AG09309 (cell line): ENCODE measurements at regions not wholly inside any gene's neighbourhood (a gene's known extent, or its start where the extent isn't known, plus 50 kb on each side); places are given as distances from the start of the nearest gene placed in this dataset.

Experiments
- DNase-seq: peaks from one replicate; pipeline ENCODE4 v3.0.0-alpha.2; 2010; ENCODE audit warnings: low read depth
- H3K4me3 ChIP-seq: 2 replicates; pipeline ENCODE4 v1.5.1; 2011; ENCODE audit warnings: mild to moderate bottlenecking, low read depth, low read length, moderate library complexity; ENCODE audit not compliant: control insufficient read depth
- CTCF ChIP-seq: IDR thresholded peaks from 2 replicates; pipeline ENCODE4 v1.5.1; 2011; ENCODE audit warnings: mild to moderate bottlenecking, low read depth, low read length, inconsistent platforms; ENCODE audit not compliant: insufficient read depth, control insufficient read depth; ENCODE audit errors: missing control alignments

- H3K4me3 ChIP-seq = no peak overlapping the region
- TF ChIP-seq CTCF = no peak
- no peak for DNase-seq
These were observed 460.6 kb upstream of the ALCAM start for GRCh38 chr3:104906001-104906639.

GRCh38 chr3:104907507-104907906 is 459.2 kb upstream of the ALCAM start:
- no peak overlapping the region for H3K4me3 ChIP-seq
- DNase-seq = peak; percentile 50
- no peak for TF ChIP-seq CTCF

GRCh38 chr3:104908761-104909160 is 457.9 kb upstream of the ALCAM start:
- no peak overlapping the region for H3K4me3 ChIP-seq
- DNase-seq = no peak
- TF ChIP-seq CTCF = no peak

- DNase-seq = no peak
- TF ChIP-seq CTCF = no peak
- no peak overlapping the region for H3K4me3 ChIP-seq
These were observed 457.5 kb upstream of the ALCAM start for GRCh38 chr3:104909198-104909597.

- H3K4me3 ChIP-seq = no peak overlapping the region
- no peak for TF ChIP-seq CTCF
- DNase-seq = no peak
These were observed 457.0 kb upstream of the ALCAM start for GRCh38 chr3:104909721-104910120.

- DNase-seq = no peak
- TF ChIP-seq CTCF = no peak
- H3K4me3 ChIP-seq = no peak overlapping the region
These were observed 455.3 kb upstream of the ALCAM start for GRCh38 chr3:104911376-104911775.

GRCh38 chr3:104916971-104917370 is 449.7 kb upstream of the ALCAM start:
- TF ChIP-seq CTCF = no peak
- H3K4me3 ChIP-seq = no peak overlapping the region
- DNase-seq = no peak
